ENCODE measurements at regions not wholly inside any gene's neighbourhood (a gene's known extent, or its start where the extent isn't known, plus 50 kb on each side); places are given as distances from the start of the nearest gene placed in this dataset.
A peak's percentile ranks its signal among the peaks of the same experiment; 100 is the strongest.

GRCh38 chr11:115802641-115803040, 298.4 kb upstream of the CADM1 start:
- FAIRE-seq = no peak
- DNase-seq (ENCODE audit: low spot score in 2 of 2) = no peak

GRCh38 chr11:115792903-115793302, 288.7 kb upstream of the CADM1 start:
- DNase-seq (ENCODE audit: low spot score in 2 of 2) (no peak), FAIRE-seq (no peak)

GRCh38 chr11:115787302-115787701, 283.1 kb upstream of the CADM1 start:
- FAIRE-seq (no peak), DNase-seq (ENCODE audit: low spot score in 2 of 2) (no peak)

DNA sequence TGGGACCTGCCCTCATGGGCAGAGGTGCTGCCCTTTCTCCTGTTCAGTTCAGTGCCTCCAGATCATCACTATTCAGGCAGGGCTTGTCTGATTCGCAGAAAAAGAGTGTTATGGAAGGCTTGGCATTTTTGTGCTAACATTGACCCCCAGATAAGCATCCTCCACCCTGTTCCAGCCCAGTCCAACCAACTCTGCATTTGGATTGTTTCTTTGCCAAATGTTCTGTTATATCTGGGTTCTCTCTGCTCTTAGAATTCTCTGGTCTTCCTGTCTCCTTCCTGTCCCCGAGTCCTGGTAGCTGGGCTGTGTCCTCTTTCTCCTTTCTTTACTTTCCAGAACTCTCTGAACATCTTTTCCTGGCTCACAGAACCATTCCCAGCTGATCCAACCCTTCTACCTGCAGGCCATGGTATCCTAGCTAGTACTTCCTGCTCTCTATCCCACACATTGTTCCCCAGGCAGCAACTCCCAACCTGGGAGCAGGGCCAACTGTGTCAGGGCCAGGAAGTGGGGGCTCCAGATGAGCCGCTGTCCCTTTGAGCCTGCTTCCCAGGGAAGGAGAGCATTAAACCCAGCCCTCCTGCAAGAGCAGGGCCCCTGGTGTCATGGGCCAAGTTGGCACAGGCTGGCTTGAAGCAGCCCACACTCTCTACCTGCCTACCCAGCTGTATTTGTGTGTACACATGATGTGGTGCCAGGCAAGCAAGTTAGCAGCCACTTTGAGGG, 280.7 kb upstream of the CADM1 start:
- DNase-seq (ENCODE audit: low spot score in 2 of 2) = no peak
- no peak for FAIRE-seq

- DNase-seq (ENCODE audit: low spot score in 2 of 2) (no peak), FAIRE-seq (no peak)
These were observed 276.6 kb upstream of the CADM1 start for GRCh38 chr11:115780646-115781362.

- FAIRE-seq (no peak), DNase-seq (ENCODE audit: low spot score in 2 of 2) (no peak)
These were observed 274.9 kb upstream of the CADM1 start for GRCh38 chr11:115778928-115779650.

GRCh38 chr11:115776916-115777315, 272.7 kb upstream of the CADM1 start:
- FAIRE-seq (no peak), DNase-seq (ENCODE audit: low spot score in 2 of 2) (no peak)

DNA sequence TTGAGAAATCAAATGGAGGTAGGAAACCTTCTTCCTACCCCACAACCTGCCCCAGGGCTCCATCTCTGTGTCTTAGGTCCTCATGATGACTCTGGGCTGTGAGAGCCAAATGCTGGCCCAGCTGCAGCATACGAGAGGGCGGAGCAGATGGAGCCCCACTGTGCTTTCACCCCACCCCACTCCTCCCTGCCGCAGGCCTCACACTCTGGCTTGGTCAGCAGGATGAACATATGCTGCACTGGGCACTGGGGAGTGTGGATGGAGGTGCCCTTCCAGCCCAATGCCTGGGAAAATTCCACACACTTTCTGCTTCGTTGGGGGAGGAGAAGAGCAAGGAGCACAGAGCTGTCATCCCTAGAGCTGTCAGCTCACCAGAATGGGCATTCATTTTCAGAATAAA, 271.6 kb upstream of the CADM1 start:
- FAIRE-seq (no peak), DNase-seq (ENCODE audit: low spot score in 2 of 2) (no peak)

DNA sequence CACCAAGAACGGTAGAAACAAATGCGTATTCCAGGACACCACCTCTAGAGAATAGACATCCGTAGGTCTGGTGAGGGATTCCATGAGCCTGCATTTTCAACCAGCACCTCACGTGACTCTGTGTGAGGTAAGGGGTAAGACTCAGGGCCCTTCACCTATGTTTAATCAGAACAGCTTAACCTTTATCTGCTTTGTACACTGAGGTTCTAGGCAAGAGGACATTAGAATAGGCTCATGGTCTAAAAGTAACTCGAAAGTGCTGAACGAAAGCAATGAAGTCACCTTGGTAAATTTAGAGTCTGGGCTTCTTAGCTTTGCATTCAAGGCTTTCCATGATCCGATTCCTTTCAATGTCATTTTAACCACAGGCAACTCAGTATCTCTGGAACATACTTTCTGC, 270.5 kb upstream of the CADM1 start:
- FAIRE-seq (no peak), DNase-seq (ENCODE audit: low spot score in 2 of 2) (no peak)

DNA sequence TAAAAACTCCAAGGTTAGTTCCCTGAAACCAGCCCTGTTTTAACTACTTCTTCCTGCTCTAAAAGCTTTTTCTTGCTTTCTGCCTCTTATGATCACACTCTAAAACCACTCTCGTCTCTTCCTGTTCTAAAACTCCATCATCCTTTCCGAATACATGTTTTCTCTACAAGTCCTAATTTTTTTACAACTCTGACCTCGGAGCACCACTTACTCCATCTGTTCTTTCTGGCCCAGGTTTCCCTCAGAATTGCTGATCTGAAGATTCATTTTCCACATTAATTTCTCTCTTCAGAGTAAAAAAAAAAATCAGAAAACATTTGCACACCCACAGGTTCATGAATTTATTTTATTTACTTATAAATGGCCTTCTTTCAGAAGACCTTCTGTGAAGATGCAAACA, 265.7 kb upstream of the CADM1 start:
- FAIRE-seq (no peak), DNase-seq (ENCODE audit: low spot score in 2 of 2) (no peak)

GRCh38 chr11:115767883-115768282, 263.7 kb upstream of the CADM1 start:
- DNase-seq (ENCODE audit: low spot score in 2 of 2) (no peak), FAIRE-seq (no peak)

GRCh38 chr11:115767047-115767802, 263.0 kb upstream of the CADM1 start:
- DNase-seq (ENCODE audit: low spot score in 2 of 2) (no peak), FAIRE-seq (no peak)

GRCh38 chr11:115766561-115766960, 262.3 kb upstream of the CADM1 start:
- FAIRE-seq = no peak
- no peak for DNase-seq (ENCODE audit: low spot score in 2 of 2)

- DNase-seq (ENCODE audit: low spot score in 2 of 2) (no peak), FAIRE-seq (no peak)
These were observed 261.6 kb upstream of the CADM1 start for GRCh38 chr11:115765803-115766239.

DNA sequence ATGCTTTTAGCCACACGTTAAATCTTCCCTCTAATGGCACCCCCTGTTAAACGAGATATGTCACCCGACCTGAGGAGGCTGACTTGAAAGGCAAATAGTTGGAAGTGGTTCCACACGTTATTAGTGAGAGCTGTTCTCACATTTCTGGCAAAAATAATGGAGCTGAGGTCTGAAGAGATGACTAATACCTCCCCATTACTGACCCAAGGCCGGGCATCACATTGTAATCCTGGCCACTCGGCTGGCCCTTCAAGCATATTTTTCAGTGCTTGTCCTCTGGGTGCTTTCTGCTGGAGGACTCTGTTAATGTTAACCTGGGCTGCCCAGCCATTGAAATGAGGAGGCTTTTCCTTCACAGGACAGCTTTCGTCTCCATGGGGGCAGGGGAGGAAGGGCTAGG, 260.0 kb upstream of the CADM1 start:
- DNase-seq (ENCODE audit: low spot score in 2 of 2) (no peak), FAIRE-seq (no peak)

DNA sequence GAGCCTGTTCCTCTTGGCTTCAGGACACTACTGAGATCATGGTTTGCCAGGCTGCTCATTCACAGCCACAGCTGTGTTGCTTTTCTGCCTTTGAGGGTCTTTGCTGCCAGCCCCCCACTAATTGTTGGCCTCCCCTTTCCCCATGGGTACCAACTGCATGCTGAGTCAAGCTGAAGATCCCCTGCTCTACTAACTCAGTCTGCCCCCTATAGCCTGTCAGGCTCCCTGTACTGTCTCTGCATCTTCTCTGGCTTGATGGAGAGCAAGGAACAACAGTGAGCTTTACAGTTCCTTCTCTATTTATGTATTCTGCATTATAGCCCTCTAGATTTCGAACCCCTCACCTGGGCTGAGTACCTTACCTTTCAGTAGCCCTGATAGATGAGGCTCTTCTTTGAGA, 257.6 kb upstream of the CADM1 start:
- no peak for FAIRE-seq

GRCh38 chr11:115761348-115761747, 257.1 kb upstream of the CADM1 start:
- no peak for DNase-seq (ENCODE audit: low spot score in 2 of 2)
- FAIRE-seq = no peak

More for the DNA sequence above, 257.6 kb upstream of the CADM1 start:
- no peak for DNase-seq (ENCODE audit: low spot score in 2 of 2)

GRCh38 chr11:115760461-115761320, 256.5 kb upstream of the CADM1 start:
- FAIRE-seq (no peak), DNase-seq (ENCODE audit: low spot score in 2 of 2) (no peak)

DNA sequence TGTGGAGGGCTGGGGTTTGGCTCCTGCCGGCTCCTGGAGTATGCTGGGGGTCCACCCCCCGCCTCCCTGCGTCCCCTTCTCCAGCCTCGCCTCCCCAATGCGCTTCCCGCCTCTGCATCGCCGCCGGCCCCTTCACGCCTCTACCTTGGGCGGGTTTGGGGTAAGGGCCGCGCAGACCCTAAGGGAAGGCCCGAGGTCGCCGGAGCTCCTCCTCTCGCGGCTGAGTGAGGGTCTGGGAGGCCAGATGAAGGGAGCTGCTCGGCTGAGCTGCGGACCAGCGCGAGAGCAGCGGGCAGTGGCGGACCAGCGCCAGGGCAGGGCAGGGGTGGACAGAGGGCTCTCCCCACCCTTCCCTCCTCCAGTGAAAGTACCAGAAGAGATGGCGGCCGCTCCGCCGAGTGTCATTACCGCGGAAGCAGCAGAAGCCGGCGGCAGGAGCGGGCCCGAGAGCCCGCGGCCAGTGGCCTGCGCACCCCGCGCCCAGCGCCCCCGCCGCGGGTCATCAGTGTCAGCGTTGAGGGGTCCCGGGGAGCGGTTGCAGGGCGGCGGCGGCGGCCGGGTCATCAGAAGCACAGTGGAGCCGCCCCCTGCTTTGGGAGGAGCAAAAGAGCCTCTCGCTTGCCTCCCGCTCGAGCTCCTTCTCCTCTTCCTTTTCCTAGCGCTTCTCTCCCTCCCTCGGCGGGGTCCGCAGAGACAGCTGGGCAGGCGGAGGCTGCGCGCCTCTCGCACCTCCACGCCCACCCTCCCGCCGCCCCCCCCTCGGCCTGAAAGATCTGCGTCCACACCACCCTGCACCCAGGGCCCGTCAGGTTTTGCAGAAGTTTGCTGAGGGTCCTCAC, 255.6 kb upstream of the CADM1 start:
- DNase-seq (ENCODE audit: low spot score in 2 of 2) = peak in 1 of 2 donors; percentile 39
- FAIRE-seq = no peak

Measured in frontal cortex (tissue), 3 donors.